B cell (primary cell): ENCODE measurements at regions not wholly inside any gene's neighbourhood (a gene's known extent, or its start where the extent isn't known, plus 50 kb on each side); places are given as distances from the start of the nearest gene placed in this dataset.

Source experiments
- CTCF ChIP-seq: fragments of 200-600 bp; IDR thresholded peaks from one replicate; pipeline ENCODE4 v1.8.0; 2022; ENCODE audit warnings: antibody characterized with exemption, mild to moderate bottlenecking
- EZH2 ChIP-seq: IDR thresholded peaks from 2 replicates; pipeline ENCODE4 v1.6.1; 2012; ENCODE audit warnings: borderline replicate concordance, low read depth, mild to moderate bottlenecking, moderate library complexity, low read length; ENCODE audit not compliant: insufficient read depth, poor library complexity, severe bottlenecking

- TF ChIP-seq CTCF (no peak), EZH2 (no peak)
These were observed 160.9 kb upstream of the SYT13 start for GRCh38 chr11:45446998-45447397.
